Heart left ventricle (tissue), 13 donors: ENCODE measurements at regions not wholly inside any gene's neighbourhood (a gene's known extent, or its start where the extent isn't known, plus 50 kb on each side); places are given as distances from the start of the nearest gene placed in this dataset.

Experiments
- CTCF ChIP-seq, 12 donors: fragments of 200-600 bp; sonication (generic) in 4 of 12; IDR thresholded peaks; one replicate each; pipeline versions ENCODE4 v1.5.0 to v1.8.0; 2018 to 2022; ENCODE audit warnings: antibody characterized with exemption in 12 of 12, mild to moderate bottlenecking in 5 of 12
- POLR2A ChIP-seq, 2 donors: fragments of 450-650 bp; IDR thresholded peaks; one replicate each; pipeline ENCODE4 v1.6.1; 2017; ENCODE audit warnings: antibody characterized with exemption in 2 of 2, mild to moderate bottlenecking in 2 of 2, moderate library complexity in 2 of 2
- donor health status: ischemic (EF 13 %, LVEDD 7.1; RV severe dilation, severe dysfunction).
- donor health status: DM: no; HTN: yes; CAD: no.
- donor health status: DM: no; HTN: no; CAD: no.
- donor health status: ischemic (EF 25% LVEDD 6.9; RV normal size, moderate dysfunction).
- donor health status: ischemic (EF 25% LVEDD 5.7; RV mildly dilated, moderate dysfunction).
- donor health status: ischemic (EF 35%, LVEDD 5.7; RV mildly dilated, moderate dysfunction).
- donor health status: nonischemic (EF 11% LVEDD 7.7; RV severe dilation, severe dysfunction).
- donor health status: DM: yes; HTN: yes; CAD: no.
- donor health status: PGD.
- donor health status: ischemic (EF 29% LVEDD 5.4; RV normal size, mild dysfunction).
- donor health status: nonischemic (EF 23%, LVEDD 6.1; RV moderate dilation, normal function).

DNA sequence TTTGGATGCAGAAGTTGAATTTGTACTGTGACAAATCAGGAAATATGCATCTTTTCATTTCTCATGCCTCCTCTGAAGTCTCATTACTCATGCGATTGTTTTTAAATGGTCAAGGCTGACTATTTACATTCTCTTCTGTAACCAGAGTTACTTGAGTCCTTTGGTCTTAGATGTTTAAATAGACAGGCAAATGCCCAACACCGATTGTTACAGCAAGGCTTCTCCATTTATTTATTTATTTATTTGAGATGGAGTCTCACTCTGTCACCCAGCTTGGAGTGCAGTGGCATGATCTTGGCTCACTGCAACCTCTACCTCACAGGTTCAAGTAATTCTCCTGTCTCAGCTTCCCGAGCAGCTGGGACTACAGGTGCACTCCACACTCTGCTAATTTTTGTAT is 72.7 kb upstream of the SLC28A3 start:
- no peak for TF ChIP-seq CTCF (IDR thresholded peaks at IDR 0.05)
- TF ChIP-seq POLR2A (IDR thresholded peaks at IDR 0.05), result no peak
